K562 (cell line): ENCODE measurements at regions not wholly inside any gene's neighbourhood (a gene's known extent, or its start where the extent isn't known, plus 50 kb on each side); places are given as distances from the start of the nearest gene placed in this dataset.

ENCODE experiments used
- ATAC-seq: fragments of 200-7000 bp; cut with Tn5 transposase; 3 replicates; pipeline ENCODE4 v1.9.1; 2020; ENCODE audit warnings: moderate library complexity
- BruUV-seq: library from RNA; stranded (reverse); fragments of 400-500 nt; replicated peaks from 2 replicates; lab custom pipeline; 2021; lab: Mats Ljungman, UMichigan
- CTCF ChIA-PET: fragments of 300-600 bp; formaldehyde crosslinking; extraction: SDS; loops from one replicate; lab custom pipeline; 2021; ENCODE audit warnings: low intra/inter-chr PET ratio; lab: Yijun Ruan, JAX
- POLR2A ChIA-PET: fragments of 300-600, 350-650 bp; sonication (Branson Sonifier 250); formaldehyde crosslinking; extraction: SDS; loops from one replicate; lab custom pipeline; 2021; ENCODE audit warnings: antibody characterized with exemption, inconsistent platforms; lab: Yijun Ruan, JAX
- DNase-seq, 4 experiments: peaks; one replicate each; pipeline versions ENCODE4 v3.0.0 to v3.0.0-alpha.2; 2011 to 2018; ENCODE audit warnings: low spot score in 3 of 4, mixed read lengths in 3 of 4; ENCODE audit errors: extremely low read depth in 1 of 4
- FAIRE-seq: peaks from 2 replicates; lab custom pipeline; 2011; peaks lifted over from hg19 to GRCh38; lab: Jason Lieb, UNC
- H2AFZ ChIP-seq: 2 replicates; pipeline ENCODE4 v1.6.0; 2011; ENCODE audit warnings: low read depth, low read length, control low read depth, inconsistent platforms
- H3K27ac ChIP-seq: fragments of 200-600 bp; 3 replicates; pipeline ENCODE4 v1.8.0; 2011; ENCODE audit warnings: low read depth, mild to moderate bottlenecking, control low read depth, inconsistent platforms, low read length, moderate library complexity, mixed read lengths; ENCODE audit errors: extremely low read depth
- H3K27me3 ChIP-seq, 2 experiments: fragments of 300-600 bp in 1 of 2; 2 replicates in 1 of 2; 3 replicates in 1 of 2; pipeline versions ENCODE4 v1.6.0 to v1.8.0; 2011; ENCODE audit warnings: inconsistent platforms in 2 of 2, low read length in 2 of 2, mild to moderate bottlenecking in 1 of 2, mixed read lengths in 1 of 2, moderate library complexity in 1 of 2; ENCODE audit not compliant: control insufficient read depth in 2 of 2, insufficient read depth in 2 of 2
- H3K36me3 ChIP-seq: fragments of 300-600 bp; 3 replicates; pipeline ENCODE4 v1.8.0; 2011; ENCODE audit warnings: mild to moderate bottlenecking, low read length, inconsistent platforms; ENCODE audit not compliant: control insufficient read depth, insufficient read depth
- H3K4me1 ChIP-seq, 2 experiments: fragments of 200-600 bp in 1 of 2; replicated peaks in 1 of 2; 2 replicates in 1 of 2; 3 replicates in 1 of 2; pipeline versions ENCODE4 v1.5.1 to v1.8.0; 2011; ENCODE audit warnings: inconsistent platforms in 2 of 2, low read length in 2 of 2, mild to moderate bottlenecking in 1 of 2, mixed read lengths in 1 of 2, moderate library complexity in 1 of 2; ENCODE audit not compliant: control insufficient read depth in 2 of 2, insufficient read depth in 2 of 2
- H3K4me2 ChIP-seq: 2 replicates; pipeline ENCODE4 v1.6.1; 2011; ENCODE audit warnings: low read length, control low read depth, inconsistent platforms, mixed read lengths; ENCODE audit not compliant: insufficient read depth
- H3K4me3 ChIP-seq: fragments of 200-600 bp; sonication (generic), shearing (Covaris generic); 2 replicates; pipeline ENCODE4 v1.5.1; 2016; ENCODE audit warnings: control low read depth, inconsistent platforms
- H3K79me2 ChIP-seq: fragments of 200-600 bp; 3 replicates; pipeline ENCODE4 v1.8.0; 2011; ENCODE audit warnings: low read length, inconsistent platforms; ENCODE audit not compliant: control insufficient read depth, insufficient read depth
- H3K9ac ChIP-seq, 2 experiments: 2 replicates each; pipeline versions ENCODE4 v1.6.0 to v1.6.1; 2011; ENCODE audit warnings: low read depth in 2 of 2, low read length in 2 of 2, control low read depth in 1 of 2, inconsistent platforms in 1 of 2, mild to moderate bottlenecking in 1 of 2, mixed read lengths in 1 of 2; ENCODE audit not compliant: insufficient read depth in 1 of 2
- H3K9me1 ChIP-seq: one replicate; pipeline ENCODE4 v1.6.0; 2011; ENCODE audit warnings: inconsistent platforms, mild to moderate bottlenecking, low read length, moderate library complexity; ENCODE audit not compliant: control insufficient read depth, insufficient read depth
- H3K9me3 ChIP-seq: replicated peaks from 2 replicates; pipeline ENCODE4 v1.5.1; 2011; ENCODE audit warnings: low read depth, low read length, inconsistent platforms; ENCODE audit not compliant: control insufficient read depth, insufficient read depth
- H4K20me1 ChIP-seq: replicated peaks from 2 replicates; pipeline ENCODE4 v1.6.1; 2011; ENCODE audit warnings: low read length, inconsistent platforms, mixed read lengths; ENCODE audit not compliant: control insufficient read depth, insufficient read depth
- ETV1 ChIP-seq: fragments of 450-650 bp; conservative IDR thresholded peaks from 2 replicates; pipeline ENCODE4 v1.6.1; 2016; ENCODE audit warnings: missing genetic modification characterization, control low read depth, low read depth, missing compliant biosample characterization
- FOXM1 ChIP-seq, 2 experiments: fragments of 450-650 bp in 1 of 2; sonication (generic) in 1 of 2; formaldehyde crosslinking in 1 of 2; IDR thresholded peaks; 2 replicates each; pipeline versions ENCODE4 v1.6.1 to v1.9.0; 2017 to 2022; ENCODE audit warnings: low read depth in 2 of 2, mild to moderate bottlenecking in 2 of 2, missing genetic modification reagents in 1 of 2, moderate library complexity in 1 of 2
- FOXO4 ChIP-seq: fragments of 450-650 bp; formaldehyde crosslinking; IDR thresholded peaks from 2 replicates; pipeline ENCODE4 v1.4.0; 2020; ENCODE audit warnings: mild to moderate bottlenecking, moderate library complexity
- JUNB ChIP-seq: fragments of 450-650 bp; formaldehyde crosslinking; conservative IDR thresholded peaks from 2 replicates; pipeline ENCODE4 v1.4.0; 2020; ENCODE audit warnings: mild to moderate bottlenecking
- KLF10 ChIP-seq: fragments of 250-450 bp; sonication (Bioruptor Pico); IDR thresholded peaks from 2 replicates; pipeline ENCODE4 v1.6.1; 2021; ENCODE audit warnings: matching md5 sums
- MCM2 ChIP-seq: fragments of 450-650 bp; IDR thresholded peaks from 2 replicates; pipeline ENCODE4 v1.6.1; 2017; ENCODE audit warnings: low read depth, mild to moderate bottlenecking
- NEUROD1 ChIP-seq: fragments of 150-350 bp; IDR thresholded peaks from 2 replicates; pipeline ENCODE4 v1.6.1; 2014; ENCODE audit warnings: borderline replicate concordance, low read length, low read depth; ENCODE audit not compliant: partially characterized antibody
- NUFIP1 ChIP-seq: fragments of 450-650 bp; IDR thresholded peaks from 2 replicates; pipeline ENCODE4 v1.6.1; 2018; ENCODE audit not compliant: partially characterized antibody
- PRMT5 ChIP-seq: sonication (generic); formaldehyde crosslinking; IDR thresholded peaks from 2 replicates; pipeline ENCODE4 v1.5.0; 2020; ENCODE audit warnings: missing genetic modification reagents
- RUNX1 ChIP-seq: sonication (generic); IDR thresholded peaks from 2 replicates; pipeline ENCODE4 v1.6.1; 2016; ENCODE audit warnings: antibody characterized with exemption, low read depth
- SAFB2 ChIP-seq: fragments of 200-400 bp; formaldehyde crosslinking; IDR thresholded peaks from 2 replicates; pipeline ENCODE4 v1.6.1; 2018; ENCODE audit warnings: borderline replicate concordance, low read length, low read depth, moderate library complexity; ENCODE audit not compliant: severe bottlenecking
- SNAPC5 ChIP-seq: fragments of 250-450 bp; sonication (Bioruptor Pico); IDR thresholded peaks from 2 replicates; pipeline ENCODE4 v1.8.0; 2021; ENCODE audit warnings: moderate library complexity, mild to moderate bottlenecking, inconsistent platforms
- ZBTB7A ChIP-seq: IDR thresholded peaks from 2 replicates; pipeline ENCODE4 v1.6.1; 2011; ENCODE audit warnings: low read depth, mild to moderate bottlenecking, low read length, moderate library complexity, borderline replicate concordance; ENCODE audit not compliant: control insufficient read depth
- ZNF212 ChIP-seq: fragments of 450-650 bp; formaldehyde crosslinking; IDR thresholded peaks from 2 replicates; pipeline ENCODE4 v1.4.0; 2020; ENCODE audit warnings: mild to moderate bottlenecking
- ZNF274 ChIP-seq: IDR thresholded peaks from 2 replicates; pipeline ENCODE4 v1.6.1; 2011; ENCODE audit warnings: low read depth, mild to moderate bottlenecking, low read length, moderate library complexity, borderline replicate concordance
- ZNF280B ChIP-seq: fragments of 250-450 bp; sonication (Bioruptor Pico); IDR thresholded peaks from 2 replicates; pipeline ENCODE4 v1.5.1; 2021; ENCODE audit warnings: mild to moderate bottlenecking
- ZNF511 ChIP-seq: sonication (generic); formaldehyde crosslinking; IDR thresholded peaks from 2 replicates; pipeline ENCODE4 v1.8.0; 2022; ENCODE audit warnings: mild to moderate bottlenecking, missing genetic modification reagents
- ZNF561 ChIP-seq: fragments of 450-650 bp; formaldehyde crosslinking; conservative IDR thresholded peaks from 2 replicates; pipeline ENCODE4 v1.4.0; 2020; ENCODE audit warnings: mild to moderate bottlenecking, moderate library complexity
- WGBS: fragments of 100-300 bp; shearing (Covaris generic); methylation state at CpG from one replicate; pipeline ENCODE4 v1.1.6; 2016; ENCODE audit warnings: low coverage, mixed read lengths; ENCODE audit not compliant: insufficient coverage; ENCODE audit errors: missing lambda C conversion rate; 5-methylcytosine and 5-hydroxymethylcytosine counted together
- in situ Hi-C: fragments of 300-500 bp; cut with MboI; formaldehyde crosslinking; loops from 4 replicates; pipeline ENCODE4 v1.15.0; 2018; ENCODE audit warnings: inconsistent platforms, mixed read lengths
- intact Hi-C: fragments of 100-400 bp; cut with micrococcal nuclease; formaldehyde crosslinking; loops from 2 replicates; pipeline ENCODE4 v1.14.2; 2022

- POLR2A ChIA-PET = no interaction called here
- Histone ChIP-seq H3K4me3 (no peak overlapping the region), H3K9ac (no peak overlapping the region), H3K4me2 (no peak overlapping the region), H3K36me3 (no peaks in the 10 kb centered on the region)
- no peak for DNase-seq
- in situ Hi-C loops = no loop called here
- TF ChIP-seq ZNF280B (CRISPR knock-in tag) (no peak), PRMT5 (CRISPR knock-in tag) (no peak), ZBTB7A (no peak), ZNF561 (CRISPR knock-in tag) (no peak), ZNF212 (no peak), FOXO4 (CRISPR knock-in tag) (no peak), JUNB (CRISPR knock-in tag) (no peak), ZNF274 (no peak), ETV1 (tag) (no peak), RUNX1 (no peak), NUFIP1 (no peak), FOXM1 (IDR thresholded peaks at IDR 0.05; ENCODE audit: low read depth) (no peak), FOXM1 (CRISPR knock-in tag; IDR thresholded peaks at IDR 0.05; ENCODE audit: low read depth) (no peak), NEUROD1 (no peak), ZNF511 (CRISPR knock-in tag) (no peak), MCM2 (no peak), KLF10 (CRISPR knock-in tag) (no peak), SAFB2 (no peak), SNAPC5 (no peak)
- TF ChIP-seq, all 486 proteins: peak for 0
- Histone ChIP-seq H3K9me3 (no peaks in the 10 kb centered on the region), H4K20me1 (no peaks in the 10 kb centered on the region), H3K27ac (no peak overlapping the region), H3K79me2 (no peaks in the 10 kb centered on the region), H3K9me1 (no peaks in the 10 kb centered on the region), H3K4me1 (no peaks in the 10 kb centered on the region), H2AFZ (no peak overlapping the region), H3K27me3 (no peaks in the 10 kb centered on the region)
- WGBS = 0% methylated on average over 3 of the region's 3 CpGs
- intact Hi-C loops = no loop called here
- no TSS peak for BruUV-seq
- no peak for FAIRE-seq
- no peak for ATAC-seq
- CTCF ChIA-PET = no interaction called here
Observed at GRCh38 chr5:106833517-106833916, 837.2 kb downstream of the EFNA5 start.
